T47D (cell line): ENCODE measurements at regions not wholly inside any gene's neighbourhood (a gene's known extent, or its start where the extent isn't known, plus 50 kb on each side); places are given as distances from the start of the nearest gene placed in this dataset.

Experiments used
- DNase-seq, 2 experiments: peaks; one replicate each; pipeline versions ENCODE4 v3.0.0 to v3.0.0-alpha.2; 2011 to 2012; ENCODE audit warnings: low read depth in 1 of 2, low spot score in 1 of 2
- JUND ChIP-seq: IDR thresholded peaks from 2 replicates; pipeline ENCODE4 v1.6.1; 2012; ENCODE audit warnings: low read depth
- in situ Hi-C: cut with HindIII; loops from 2 replicates; pipeline ENCODE4 v1.10.0; 2016; ENCODE audit warnings: low sequenced_read_pairs, low pct_unique_long_range_greater_than_20kb

DNA sequence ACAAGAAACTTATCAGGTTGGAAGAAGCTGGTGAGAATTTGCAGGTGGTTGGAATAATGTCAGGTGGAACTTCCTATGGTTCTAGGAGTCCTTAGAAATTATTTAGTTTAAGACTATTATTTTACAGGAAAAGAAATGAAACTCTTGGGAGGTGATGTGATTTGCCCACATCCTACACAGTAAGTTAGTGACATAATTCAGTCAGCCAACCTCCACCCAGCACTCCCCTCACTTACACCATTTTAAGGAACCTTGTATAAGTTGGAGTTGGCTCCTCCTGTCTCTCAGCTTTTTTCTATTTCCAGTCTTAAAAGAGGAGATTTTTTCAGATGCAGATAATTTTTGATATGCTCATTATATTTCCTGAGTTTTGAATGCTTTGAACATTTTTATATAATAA, 86.4 kb downstream of the SKA1 start:
- in situ Hi-C loops = no loop called here
- no peak for TF ChIP-seq JUND
- no peak for DNase-seq

DNA sequence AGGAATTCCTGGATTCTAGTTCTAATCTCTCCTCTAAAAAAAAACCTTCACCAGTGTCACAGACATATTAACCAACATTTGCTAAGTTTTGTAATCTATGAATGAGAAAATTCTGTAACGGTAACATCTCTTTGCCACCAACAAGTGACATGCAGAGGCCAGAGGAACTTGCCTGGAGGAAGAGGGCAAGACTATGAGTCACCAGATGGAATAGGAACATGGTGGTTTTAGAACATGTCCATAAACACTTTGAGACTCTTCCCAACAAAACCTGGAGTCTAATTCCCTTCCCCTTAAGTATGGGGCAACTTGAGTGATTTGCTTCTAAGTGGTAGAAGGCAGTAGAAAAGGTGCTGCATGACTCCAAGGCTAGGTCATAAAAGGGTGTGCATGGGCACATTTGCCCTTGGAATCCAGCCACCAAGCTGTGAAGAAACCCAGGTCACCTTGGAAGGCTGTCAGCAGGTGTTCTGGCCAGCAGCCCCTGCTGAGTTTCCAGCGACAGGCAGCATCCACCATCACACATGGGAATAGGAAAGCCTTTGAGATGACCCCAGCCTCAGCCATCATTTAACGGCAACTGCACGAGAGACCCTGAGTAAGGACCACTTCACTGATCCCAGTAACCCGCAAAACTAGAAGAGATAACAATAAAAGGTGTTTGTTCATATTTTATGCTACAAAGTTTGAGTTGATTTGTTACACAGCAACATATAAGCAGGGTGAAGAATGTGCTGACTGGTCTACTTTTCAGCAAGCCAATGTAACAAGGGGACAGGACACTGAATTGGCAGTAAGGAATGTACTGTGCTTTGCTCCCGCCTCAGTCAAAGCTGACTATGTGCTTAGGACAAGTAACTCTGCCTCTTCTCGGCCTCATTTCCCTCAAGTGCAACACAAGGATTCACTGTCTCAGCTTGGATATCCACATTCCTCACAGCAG, 90.6 kb downstream of the SKA1 start:
- no peak for DNase-seq
- no peak for TF ChIP-seq JUND
- in situ Hi-C loops = no loop called here

DNA sequence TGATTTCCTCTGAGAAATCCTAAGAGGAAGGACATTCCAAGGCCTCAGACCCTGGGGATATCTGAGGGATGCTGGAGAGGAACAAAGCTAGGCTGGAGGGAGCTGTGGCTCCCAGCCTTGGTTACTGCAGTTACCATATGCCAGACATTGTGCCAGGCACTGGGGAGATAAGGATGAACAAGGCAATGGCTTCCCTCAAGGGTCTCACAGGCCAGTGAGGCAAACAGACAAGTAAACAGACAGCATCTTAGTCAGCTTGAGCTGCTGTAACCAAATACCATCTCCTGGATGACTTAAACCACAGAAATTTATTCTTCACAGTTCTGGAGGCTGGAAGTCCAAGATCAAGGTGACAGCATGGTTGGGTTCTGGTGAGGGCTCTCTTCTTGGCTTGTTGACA, 91.8 kb downstream of the SKA1 start:
- no peak for DNase-seq
- in situ Hi-C loops = no loop called here
- no peak for TF ChIP-seq JUND

DNA sequence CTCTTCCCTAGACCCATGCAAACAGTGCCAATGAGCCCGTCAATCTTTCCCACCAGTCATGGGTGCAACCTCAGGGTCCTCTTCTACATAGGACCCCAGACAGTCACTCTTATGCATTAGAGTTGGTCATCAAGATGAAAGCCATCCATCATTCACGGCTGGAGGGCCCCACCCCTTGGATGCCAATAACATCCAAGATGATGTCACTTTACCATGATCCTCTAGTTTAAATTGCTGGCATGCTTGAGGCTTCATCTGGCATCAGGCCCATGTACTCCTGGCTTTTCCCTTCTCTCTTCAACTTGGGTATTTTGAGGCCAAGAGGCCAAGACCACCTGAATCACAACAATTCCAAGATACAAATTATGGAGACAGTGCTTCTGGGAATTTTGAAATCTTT, 91.1 kb upstream of the MAPK4 start:
- DNase-seq = no peak
- in situ Hi-C loops = no loop called here
- no peak for TF ChIP-seq JUND

DNA sequence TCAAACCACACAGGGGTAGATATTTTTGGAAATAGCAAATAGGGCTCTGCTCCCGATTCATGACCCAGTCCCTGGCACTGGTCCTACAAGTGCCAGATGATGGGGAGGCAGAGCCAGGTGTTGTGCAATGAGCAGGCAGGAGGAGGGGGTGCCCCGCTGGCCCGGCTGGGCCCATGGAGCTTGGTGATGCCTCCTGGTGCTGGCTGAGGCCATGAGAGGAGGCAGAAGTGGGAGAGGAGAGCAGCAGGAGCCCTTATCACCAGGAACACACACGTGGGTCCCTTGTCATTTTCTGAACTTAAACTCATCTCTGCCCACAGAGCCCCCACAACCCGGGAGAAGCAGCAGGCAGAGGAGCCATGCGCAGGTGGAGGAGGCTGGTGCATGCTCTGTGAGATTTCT, 90.5 kb upstream of the MAPK4 start:
- DNase-seq = no peak
- in situ Hi-C loops = no loop called here
- no peak for TF ChIP-seq JUND

DNA sequence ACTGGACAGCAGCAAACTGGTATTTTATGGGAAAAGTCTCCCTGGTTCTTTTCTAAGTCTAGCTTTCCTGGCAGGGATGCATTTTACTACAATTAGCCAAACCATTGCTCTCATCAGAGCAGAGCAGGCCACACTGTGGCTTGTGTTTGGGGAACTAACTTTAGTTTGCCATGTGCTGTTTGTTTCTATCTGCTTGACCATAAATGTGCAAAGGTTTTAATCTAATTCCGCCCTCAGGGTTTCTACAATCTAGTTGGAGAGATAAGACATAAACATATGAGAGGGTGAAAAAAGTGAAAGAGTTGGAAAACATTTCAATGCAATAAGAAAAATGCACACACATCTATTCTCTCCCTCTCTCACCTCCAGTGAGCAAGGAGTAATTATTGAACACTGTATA, 86.9 kb upstream of the MAPK4 start:
- no peak for DNase-seq
- no peak for TF ChIP-seq JUND
- in situ Hi-C loops = no loop called here

DNA sequence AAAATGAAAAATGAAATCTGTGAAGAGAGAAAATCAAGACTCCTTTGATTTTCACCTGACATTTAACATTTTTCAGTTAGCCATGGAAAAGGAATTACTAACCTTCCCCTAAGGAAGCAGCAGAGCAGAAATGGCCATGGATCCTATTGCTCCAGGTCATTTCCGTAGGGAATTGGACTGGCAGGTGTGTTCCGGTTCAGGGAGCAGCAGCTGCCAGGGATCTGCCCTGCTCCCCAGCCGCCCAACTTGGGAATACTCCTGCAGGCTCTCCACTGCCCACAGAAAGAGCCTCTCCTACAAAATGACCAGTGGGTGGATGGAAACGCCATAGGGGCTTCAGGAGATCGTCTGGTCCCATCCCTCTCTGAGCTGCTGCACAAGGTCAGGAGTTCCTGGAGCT, 86.0 kb upstream of the MAPK4 start:
- in situ Hi-C loops = no loop called here
- DNase-seq = no peak
- TF ChIP-seq JUND = no peak

DNA sequence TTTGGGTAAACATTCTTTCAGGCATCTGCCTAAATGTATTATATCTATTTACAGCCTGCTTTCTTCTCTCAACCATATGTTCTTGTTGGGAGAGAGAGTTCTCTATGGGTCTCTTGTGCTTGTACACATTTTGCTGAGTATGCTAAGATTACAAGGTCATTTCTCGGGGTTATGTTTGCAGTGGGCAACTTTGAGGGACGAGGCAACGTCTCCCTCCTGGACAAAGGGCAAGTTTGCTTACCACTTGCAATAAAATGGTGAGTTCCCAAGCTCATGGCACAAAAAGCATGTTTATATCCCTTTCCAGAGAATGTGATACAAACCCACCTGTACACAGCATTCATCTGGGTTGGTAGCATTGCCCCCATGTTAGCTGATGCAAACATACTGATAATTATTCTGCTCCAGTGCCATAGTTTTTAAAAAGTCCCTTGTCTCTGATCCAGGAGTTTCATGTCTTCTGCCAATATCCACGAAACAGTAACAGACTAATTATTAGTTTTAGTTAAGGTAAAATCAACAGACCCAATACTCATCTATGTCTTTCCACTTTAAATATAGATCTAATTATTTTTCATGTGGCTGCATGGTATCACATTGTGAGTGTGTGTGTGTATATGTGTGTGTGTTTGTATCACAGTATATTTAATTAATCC, 84.2 kb upstream of the MAPK4 start:
- TF ChIP-seq JUND = no peak
- in situ Hi-C loops = no loop called here
- no peak for DNase-seq

DNA sequence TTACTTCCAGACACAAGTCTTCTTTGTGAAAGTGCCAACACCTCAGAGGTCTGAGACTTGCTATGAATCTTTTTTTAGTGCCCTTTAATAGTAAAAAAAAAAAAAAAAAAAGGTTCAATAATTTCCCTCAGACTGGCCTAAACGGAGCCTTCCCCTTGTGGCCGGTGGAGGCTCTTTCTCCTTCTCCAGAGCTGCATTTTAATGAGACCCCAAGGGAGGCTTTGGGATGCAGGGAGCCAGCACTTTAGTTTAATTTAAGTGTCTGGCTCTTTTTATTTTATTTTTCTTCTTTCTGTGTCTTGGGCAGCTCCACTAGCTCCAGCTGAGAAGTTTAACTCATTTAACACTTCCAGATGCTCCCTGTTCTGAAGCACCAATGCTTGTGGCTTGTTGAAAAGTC, 67.8 kb upstream of the MAPK4 start:
- no peak for TF ChIP-seq JUND
- in situ Hi-C loops = no loop called here
- DNase-seq = no peak

DNA sequence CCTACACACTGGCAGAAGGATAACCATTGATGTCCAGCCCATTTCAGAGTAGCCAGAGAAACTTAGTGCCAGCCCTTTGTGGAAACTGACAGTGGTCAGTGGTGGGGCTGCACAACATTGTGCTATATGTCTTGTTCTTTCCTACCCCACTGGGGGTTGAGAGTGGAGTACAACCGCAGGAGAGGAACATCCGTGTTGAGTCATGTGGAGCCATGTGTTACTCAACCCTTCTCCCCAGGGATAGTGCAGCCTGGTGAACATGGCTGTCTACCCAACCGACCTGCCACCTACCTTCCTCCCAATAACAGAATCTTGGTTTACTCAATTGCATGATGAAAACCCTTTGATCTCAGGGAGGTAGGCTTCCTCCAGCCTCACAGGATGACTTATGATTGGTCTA, 65.3 kb upstream of the MAPK4 start:
- TF ChIP-seq JUND = no peak
- in situ Hi-C loops = no loop called here
- no peak for DNase-seq

DNA sequence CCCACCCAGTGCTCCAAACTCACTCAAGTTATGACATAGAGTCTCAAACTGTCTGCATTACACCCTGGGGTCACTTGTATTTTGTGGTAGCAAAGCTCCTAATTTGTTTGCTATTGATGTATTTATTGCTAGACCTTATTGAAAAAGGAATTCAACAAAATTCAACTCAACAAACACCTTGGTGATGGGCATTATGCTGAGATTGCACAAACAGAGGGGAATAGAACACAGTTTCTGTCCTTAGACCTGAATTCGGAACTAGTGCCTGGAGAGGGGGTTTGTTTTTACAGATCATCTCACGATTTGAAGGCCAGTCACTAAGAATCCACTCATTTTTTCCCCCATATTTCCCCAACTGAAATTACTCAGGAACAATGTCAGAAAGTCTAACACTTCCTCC, 53.5 kb upstream of the MAPK4 start:
- no peak for DNase-seq
- in situ Hi-C loops = no loop called here
- TF ChIP-seq JUND = no peak

DNA sequence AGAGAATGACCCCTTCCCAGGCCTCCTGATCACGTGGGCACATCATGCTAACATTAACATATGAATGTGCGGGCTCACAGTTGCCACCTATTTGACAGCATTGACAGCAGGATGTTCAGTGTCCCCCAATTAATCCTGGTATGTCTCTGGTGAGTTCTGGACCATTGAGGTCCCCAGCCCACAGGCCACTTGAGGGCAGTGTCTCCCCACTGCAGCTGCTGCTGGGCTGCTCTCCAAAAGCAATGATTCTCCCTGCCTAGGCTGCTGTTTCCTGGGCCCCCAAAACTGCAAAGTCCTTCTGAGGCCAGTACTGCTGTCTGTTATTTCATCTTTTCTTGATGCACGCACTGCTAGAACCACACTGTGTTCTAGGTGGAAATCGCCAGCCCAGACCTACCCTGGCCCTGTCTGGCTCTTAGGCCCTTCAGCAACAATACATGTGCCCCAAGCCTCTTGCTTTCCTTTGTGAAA, 52.7 kb upstream of the MAPK4 start:
- TF ChIP-seq JUND = no peak
- in situ Hi-C loops = no loop called here
- DNase-seq = peak; percentile 42 to 51

DNA sequence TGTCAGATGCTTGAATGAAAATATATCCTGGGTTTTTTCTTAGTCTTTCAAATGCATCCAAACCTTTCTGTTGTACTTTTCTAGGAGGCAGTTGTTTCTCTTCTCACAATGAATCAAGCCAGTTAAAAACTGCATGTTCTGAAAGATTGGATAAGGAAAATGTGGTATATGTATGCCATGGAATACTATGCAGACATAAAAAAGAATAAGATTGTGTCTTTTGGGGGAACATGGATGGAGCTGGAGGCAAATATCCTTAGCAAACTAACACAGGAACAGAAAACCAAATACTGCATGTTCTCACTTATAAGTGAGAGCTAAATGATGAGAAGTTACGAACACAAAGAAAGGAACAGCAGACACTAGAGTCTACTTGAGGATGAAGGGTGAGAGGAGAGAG, 51.7 kb upstream of the MAPK4 start:
- in situ Hi-C loops = no loop called here
- TF ChIP-seq JUND = no peak
- no peak for DNase-seq
